Fibroblast of lung (primary cell): ENCODE measurements at regions not wholly inside any gene's neighbourhood (a gene's known extent, or its start where the extent isn't known, plus 50 kb on each side); places are given as distances from the start of the nearest gene placed in this dataset.

Source experiments
- DNase-seq, 2 donors: peaks; one replicate each; pipeline versions ENCODE4 v3.0.0 to v3.0.0-alpha.2; 2010; ENCODE audit warnings: low read depth in 2 of 2
- H2AFZ ChIP-seq: 2 replicates; pipeline ENCODE4 v1.5.1; 2012; ENCODE audit warnings: low read length, control low read depth, inconsistent platforms
- H3K27ac ChIP-seq: 2 replicates; pipeline ENCODE4 v1.5.1; 2011; ENCODE audit warnings: low read length, control low read depth; ENCODE audit not compliant: insufficient read depth
- H3K27me3 ChIP-seq: 2 replicates; pipeline ENCODE4 v1.5.1; 2011; ENCODE audit warnings: mild to moderate bottlenecking, low read length; ENCODE audit not compliant: control insufficient read depth, insufficient read depth
- H3K36me3 ChIP-seq: 2 replicates; pipeline ENCODE4 v1.5.1; 2011; ENCODE audit warnings: low read length; ENCODE audit not compliant: control insufficient read depth, insufficient read depth
- H3K4me1 ChIP-seq: 2 replicates; pipeline ENCODE4 v1.5.1; 2011; ENCODE audit warnings: low read length; ENCODE audit not compliant: control insufficient read depth, insufficient read depth; ENCODE audit errors: extremely low read depth
- H3K4me2 ChIP-seq: 2 replicates; pipeline ENCODE4 v1.5.1; 2011; ENCODE audit warnings: low read length, control low read depth; ENCODE audit not compliant: insufficient read depth; ENCODE audit errors: extremely low read depth
- H3K4me3 ChIP-seq, 4 experiments: fragments of 200-600 bp in 1 of 4; sonication (generic) in 1 of 4; replicated peaks in 1 of 4; 2 replicates each; pipeline ENCODE4 v1.5.1; 2011 to 2016; ENCODE audit warnings: low read length in 4 of 4, low read depth in 3 of 4, mild to moderate bottlenecking in 3 of 4, control low read depth in 2 of 4, inconsistent platforms in 1 of 4, mixed read lengths in 1 of 4; ENCODE audit not compliant: insufficient read depth in 1 of 4; ENCODE audit errors: control extremely low read depth in 1 of 4
- H3K79me2 ChIP-seq: 2 replicates; pipeline ENCODE4 v1.5.1; 2012; ENCODE audit warnings: mild to moderate bottlenecking, low read length, inconsistent platforms; ENCODE audit not compliant: control insufficient read depth, insufficient read depth
- H3K9ac ChIP-seq: 2 replicates; pipeline ENCODE4 v1.5.1; 2011; ENCODE audit warnings: mild to moderate bottlenecking, low read length, control low read depth; ENCODE audit not compliant: insufficient read depth
- H3K9me3 ChIP-seq: 2 replicates; pipeline ENCODE4 v1.5.1; 2012; ENCODE audit warnings: low read depth, low read length; ENCODE audit not compliant: control insufficient read depth, insufficient read depth
- H4K20me1 ChIP-seq: 2 replicates; pipeline ENCODE4 v1.5.1; 2011; ENCODE audit warnings: low read length; ENCODE audit not compliant: control insufficient read depth, insufficient read depth; ENCODE audit errors: extremely low read depth
- CTCF ChIP-seq, 2 donors: IDR thresholded peaks in 1 of 2; conservative IDR thresholded peaks in 1 of 2; 1 replicate in 1 of 2; 2 replicates in 1 of 2; pipeline ENCODE4 v1.5.1; 2011 to 2012; ENCODE audit warnings: low read length in 2 of 2, control low read depth in 1 of 2, inconsistent platforms in 1 of 2, low read depth in 1 of 2, mild to moderate bottlenecking in 1 of 2
- EZH2 ChIP-seq: IDR thresholded peaks from 2 replicates; pipeline ENCODE4 v1.5.1; 2012; ENCODE audit warnings: low read length, control low read depth, mild to moderate bottlenecking; ENCODE audit errors: missing control alignments

- no peak overlapping the region for H3K27ac ChIP-seq
- H4K20me1 ChIP-seq, result no peaks in the 10 kb centered on the region
- H3K36me3 ChIP-seq, result no peaks in the 10 kb centered on the region
- no peaks in the 10 kb centered on the region for H3K27me3 ChIP-seq
- no peak overlapping the region for H3K4me3 ChIP-seq
- no peak overlapping the region for H3K4me2 ChIP-seq
- H3K9me3 ChIP-seq, result no peaks in the 10 kb centered on the region
- no peak overlapping the region for H3K9ac ChIP-seq
- H3K4me1 ChIP-seq, result no peaks in the 10 kb centered on the region
- DNase-seq, result no peak
- no peaks in the 10 kb centered on the region for H3K79me2 ChIP-seq
- no peak overlapping the region for H2AFZ ChIP-seq
- no peak for TF ChIP-seq CTCF (conservative IDR thresholded peaks at IDR 0.05 in 1 of 2, IDR thresholded peaks at IDR 0.05 in 1 of 2; ENCODE audit: low read depth in 1 of 2, low read length in 2 of 2)
- TF ChIP-seq EZH2, result no peak
Observed at GRCh38 chr1:76799700-76800099, 67.6 kb upstream of the ST6GALNAC5 start.

GRCh38 chr1:76802094-76802493 is 65.2 kb upstream of the ST6GALNAC5 start:
- H3K79me2 ChIP-seq, result no peaks in the 10 kb centered on the region
- TF ChIP-seq EZH2 (no peak), CTCF (conservative IDR thresholded peaks at IDR 0.05 in 1 of 2, IDR thresholded peaks at IDR 0.05 in 1 of 2; ENCODE audit: low read depth in 1 of 2, low read length in 2 of 2) (no peak)
- H3K4me1 ChIP-seq, result no peaks in the 10 kb centered on the region
- H3K4me3 ChIP-seq, result no peak overlapping the region
- DNase-seq, result no peak
- H2AFZ ChIP-seq, result no peak overlapping the region
- H3K27me3 ChIP-seq, result no peaks in the 10 kb centered on the region
- H3K9ac ChIP-seq, result no peak overlapping the region
- H3K27ac ChIP-seq, result no peak overlapping the region
- no peaks in the 10 kb centered on the region for H3K36me3 ChIP-seq
- H3K9me3 ChIP-seq, result no peaks in the 10 kb centered on the region
- H3K4me2 ChIP-seq, result no peak overlapping the region
- no peaks in the 10 kb centered on the region for H4K20me1 ChIP-seq

- DNase-seq, result no peak
- H2AFZ ChIP-seq, result no peak overlapping the region
- no peaks in the 10 kb centered on the region for H4K20me1 ChIP-seq
- H3K9me3 ChIP-seq, result no peaks in the 10 kb centered on the region
- no peak overlapping the region for H3K4me3 ChIP-seq
- no peak overlapping the region for H3K4me2 ChIP-seq
- H3K36me3 ChIP-seq, result no peaks in the 10 kb centered on the region
- no peaks in the 10 kb centered on the region for H3K79me2 ChIP-seq
- H3K27me3 ChIP-seq, result no peaks in the 10 kb centered on the region
- H3K27ac ChIP-seq, result no peak overlapping the region
- H3K9ac ChIP-seq, result no peak overlapping the region
- H3K4me1 ChIP-seq, result no peaks in the 10 kb centered on the region
- TF ChIP-seq CTCF (conservative IDR thresholded peaks at IDR 0.05 in 1 of 2, IDR thresholded peaks at IDR 0.05 in 1 of 2; ENCODE audit: low read depth in 1 of 2, low read length in 2 of 2) (no peak), EZH2 (no peak)
Observed at GRCh38 chr1:76807543-76808260, 59.6 kb upstream of the ST6GALNAC5 start.
